Activated CD4-positive, alpha-beta memory T cell treated with anti-CD3 and anti-CD28 coated beads, Interleukin-2, amount 10 ng/mL, durations not matched to agents 7 days and 5 days (primary cell): ENCODE measurements at regions not wholly inside any gene's neighbourhood (a gene's known extent, or its start where the extent isn't known, plus 50 kb on each side); places are given as distances from the start of the nearest gene placed in this dataset.
"Not testable (repeated sequence)": the region's sequence is repeated elsewhere in the genome, so short reads cannot be mapped to it uniquely, and the experiment has no call there.

Source experiments
- CTCF ChIA-PET: fragments of 350-600 bp; sonication (Branson Sonifier 250); formaldehyde crosslinking; loops from one replicate; lab custom pipeline; 2021; ENCODE audit warnings: antibody characterized with exemption, inconsistent platforms; lab: Charles Lee
- POLR2A ChIA-PET: fragments of 350-600 bp; sonication (Branson Sonifier 250); formaldehyde crosslinking; loops from one replicate; lab custom pipeline; 2021; ENCODE audit warnings: antibody characterized with exemption; lab: Charles Lee
- DNase-seq: peaks from one replicate; pipeline ENCODE4 v3.0.0-alpha.2; 2020
- H3K27ac Mint-ChIP-seq: one replicate; pipeline ENCODE4 v1.8.0; 2021; ENCODE audit warnings: mild to moderate bottlenecking, mixed read lengths
- H3K27me3 Mint-ChIP-seq: one replicate; pipeline ENCODE4 v1.8.0; 2021; ENCODE audit warnings: mixed read lengths
- H3K36me3 Mint-ChIP-seq: one replicate; pipeline ENCODE4 v1.8.0; 2021; ENCODE audit warnings: low read depth, mixed read lengths
- H3K4me1 Mint-ChIP-seq: one replicate; pipeline ENCODE4 v1.8.0; 2021; ENCODE audit warnings: mixed read lengths
- H3K4me3 Mint-ChIP-seq: one replicate; pipeline ENCODE4 v1.8.0; 2021; ENCODE audit warnings: mild to moderate bottlenecking, mixed read lengths
- H3K9me3 Mint-ChIP-seq: one replicate; pipeline ENCODE4 v1.8.0; 2021; ENCODE audit warnings: mixed read lengths

DNA sequence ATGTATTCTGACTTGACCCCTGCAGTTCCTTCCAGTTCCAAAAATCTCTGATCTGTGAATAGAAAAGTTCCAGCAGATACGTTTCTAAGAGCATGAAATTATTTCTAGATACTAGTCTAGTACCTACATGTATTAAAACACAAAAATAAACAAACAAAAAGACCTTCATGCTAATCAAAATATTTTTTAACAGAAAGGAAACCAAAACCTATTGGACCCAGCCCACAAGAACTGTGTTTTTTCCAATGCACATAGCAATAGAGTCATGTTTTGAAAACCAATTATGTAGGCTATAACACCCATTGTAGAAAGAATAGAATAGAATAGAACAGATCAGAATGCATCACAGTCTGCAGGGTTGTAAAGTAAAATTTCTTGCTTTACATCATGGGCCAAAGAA is 158.6 kb upstream of the TNFAIP3 start:
- POLR2A ChIA-PET = interaction anchor here (0.6 to 3.0 kb wide), 18 partner anchors 8 to 398 kb away, joined by 3 to 45 read pairs (median 4); partner anchors contain the start of gene TNFAIP3
- peak overlapping the region; percentile 86 for H3K27ac Mint-ChIP-seq
- H3K27me3 Mint-ChIP-seq = no peaks in the 10 kb centered on the region
- CTCF ChIA-PET = interaction anchor here (0.7 to 4.1 kb wide), 30 partner anchors 8 to 400 kb away, joined by 3 to 53 read pairs (median 4); partner anchors contain the start of gene TNFAIP3
- H3K9me3 Mint-ChIP-seq = no peaks in the 10 kb centered on the region
- no peak for DNase-seq
- H3K36me3 Mint-ChIP-seq = peaks cover 11% of the 10 kb centered on the region
- peaks cover 67% of the 10 kb centered on the region for H3K4me1 Mint-ChIP-seq
- H3K4me3 Mint-ChIP-seq = no peak overlapping the region

DNA sequence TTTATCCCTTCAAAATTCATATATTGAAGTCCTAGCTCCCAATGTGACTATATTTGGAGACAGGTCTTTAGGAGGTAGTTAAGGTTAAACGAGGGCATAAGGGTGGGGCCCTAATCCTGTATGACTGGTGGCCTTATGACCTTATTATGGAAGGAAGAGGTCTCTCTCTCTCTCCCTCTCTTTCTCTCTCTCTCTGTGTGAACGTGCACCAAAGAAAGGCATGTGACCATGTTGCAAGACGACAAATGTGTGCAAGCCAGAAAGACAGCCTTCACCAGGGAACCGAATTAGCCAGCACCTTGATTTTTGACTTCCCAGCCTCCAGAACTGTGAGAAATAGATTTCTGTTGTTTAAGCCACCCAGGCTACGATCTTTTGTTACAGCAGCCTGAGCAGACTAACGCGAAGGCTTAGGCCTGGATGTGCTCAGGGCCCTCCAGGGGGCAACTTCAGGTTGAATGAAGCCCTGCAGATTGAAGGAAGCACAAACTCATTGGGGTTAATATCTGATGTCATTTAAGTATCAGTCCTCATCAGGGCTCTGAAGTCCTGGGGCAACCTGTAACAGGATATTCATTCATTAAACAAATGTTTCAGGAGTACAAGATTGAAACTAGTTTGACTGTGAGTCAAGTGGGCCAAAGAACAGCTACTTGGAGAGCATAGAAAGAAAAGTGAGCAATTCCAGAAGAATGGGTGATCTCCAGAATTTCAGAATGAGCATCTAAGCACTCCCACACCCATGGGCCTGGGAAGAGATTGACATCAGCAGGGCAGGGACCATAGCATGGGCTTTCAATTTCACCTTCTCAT is 157.4 kb upstream of the TNFAIP3 start:
- no peak overlapping the region for H3K4me3 Mint-ChIP-seq
- CTCF ChIA-PET = interaction anchor here (0.6 to 4.1 kb wide), 10 partner anchors 7 to 297 kb away, joined by 3 to 53 read pairs (median 16); partner anchors contain the start of gene TNFAIP3
- peak overlapping the region; percentile 58 for H3K27ac Mint-ChIP-seq
- no peaks in the 10 kb centered on the region for H3K9me3 Mint-ChIP-seq
- H3K27me3 Mint-ChIP-seq = no peaks in the 10 kb centered on the region
- peaks cover 19% of the 10 kb centered on the region for H3K36me3 Mint-ChIP-seq
- H3K4me1 Mint-ChIP-seq = peaks cover 75% of the 10 kb centered on the region
- POLR2A ChIA-PET = interaction anchor here (1.4 to 3.0 kb wide), 4 partner anchors 11 to 196 kb away, joined by 4 to 45 read pairs (median 9); partner anchors contain the start of gene TNFAIP3
- DNase-seq = no peak

- peaks cover 75% of the 10 kb centered on the region for H3K4me1 Mint-ChIP-seq
These were observed 155.1 kb upstream of the TNFAIP3 start for GRCh38 chr6:137711972-137712371.

GRCh38 chr6:137712587-137712986 is 154.5 kb upstream of the TNFAIP3 start:
- POLR2A ChIA-PET = no interaction called here

More at GRCh38 chr6:137711972-137712371, 155.1 kb upstream of the TNFAIP3 start:
- Mint-ChIP-seq H3K4me3 (no peak overlapping the region), H3K27ac (no peak overlapping the region), H3K36me3 (peaks cover 20% of the 10 kb centered on the region), H3K27me3 (no peaks in the 10 kb centered on the region), H3K9me3 (no peaks in the 10 kb centered on the region)
- DNase-seq = no peak
- POLR2A ChIA-PET = interaction anchor here (0.8 kb wide), 1 partner anchor 155 kb away, joined by 3 read pairs; the partner anchor contains the start of gene TNFAIP3
- CTCF ChIA-PET = interaction anchor here (0.8 to 1.0 kb wide), 4 partner anchors 113 to 264 kb away, joined by 3 to 5 read pairs (median 4); no protein-coding TSS in a partner anchor

GRCh38 chr6:137715589-137716045 is 151.4 kb upstream of the TNFAIP3 start:
- DNase-seq = peak; percentile 43
- no peaks in the 10 kb centered on the region for H3K9me3 Mint-ChIP-seq
- H3K27me3 Mint-ChIP-seq = no peaks in the 10 kb centered on the region

More at GRCh38 chr6:137712587-137712986, 154.5 kb upstream of the TNFAIP3 start:
- Mint-ChIP-seq H3K27ac (no peak overlapping the region), H3K9me3 (no peaks in the 10 kb centered on the region), H3K4me1 (peaks cover 75% of the 10 kb centered on the region), H3K36me3 (peaks cover 23% of the 10 kb centered on the region), H3K4me3 (no peak overlapping the region), H3K27me3 (no peaks in the 10 kb centered on the region)
- no peak for DNase-seq
- CTCF ChIA-PET = interaction anchor here (0.8 to 1.0 kb wide), 4 partner anchors 112 to 263 kb away, joined by 3 to 5 read pairs (median 4); no protein-coding TSS in a partner anchor

GRCh38 chr6:137717074-137718073 is 149.7 kb upstream of the TNFAIP3 start:
- Mint-ChIP-seq H3K27me3 (no peaks in the 10 kb centered on the region), H3K9me3 (peaks cover 2% of the 10 kb centered on the region), H3K27ac (peak overlapping the region; percentile 71), H3K4me1 (peaks cover 50% of the 10 kb centered on the region), H3K36me3 (peaks cover 15% of the 10 kb centered on the region), H3K4me3 (no peak overlapping the region)
- CTCF ChIA-PET = interaction anchor here (0.6 to 2.7 kb wide), 8 partner anchors 9 to 258 kb away, joined by 3 to 22 read pairs (median 8); partner anchors contain the start of gene TNFAIP3
- POLR2A ChIA-PET = interaction anchor here (1.2 to 2.7 kb wide), 6 partner anchors 9 to 153 kb away, joined by 5 to 42 read pairs (median 12); partner anchors contain the start of gene TNFAIP3
- peak; percentile 86 for DNase-seq

More at GRCh38 chr6:137715589-137716045, 151.4 kb upstream of the TNFAIP3 start:
- Mint-ChIP-seq H3K36me3 (peaks cover 17% of the 10 kb centered on the region), H3K4me3 (no peak overlapping the region), H3K27ac (peak overlapping the region; percentile 44), H3K4me1 (peaks cover 56% of the 10 kb centered on the region)
- ChIA-PET CTCF (interaction anchor here (1.0 to 2.7 kb wide), 13 partner anchors 7 to 289 kb away, joined by 3 to 22 read pairs (median 5); partner anchors contain the start of gene TNFAIP3), POLR2A (interaction anchor here (0.8 to 2.7 kb wide), 14 partner anchors 7 to 232 kb away, joined by 3 to 42 read pairs (median 4); partner anchors contain the start of gene TNFAIP3)

DNA sequence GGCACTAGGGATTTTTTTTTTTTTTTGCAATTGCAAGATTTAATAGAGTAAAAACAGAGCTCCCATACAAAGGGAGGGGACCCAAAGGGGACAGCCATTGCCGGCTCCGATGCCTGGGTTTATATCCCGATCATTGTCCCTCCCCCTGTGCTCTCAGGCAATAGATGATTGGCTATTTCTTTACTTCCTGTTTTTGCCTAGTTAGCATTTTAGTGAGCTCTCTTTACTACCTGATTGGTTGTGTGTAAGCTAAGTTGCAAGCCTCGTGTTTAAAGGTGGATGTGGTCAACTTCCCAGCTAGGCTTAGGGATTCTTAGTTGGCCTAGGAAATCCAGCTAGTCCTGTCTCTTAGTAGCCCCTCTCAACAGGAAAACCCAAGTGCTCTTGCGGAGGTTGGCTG is 148.2 kb upstream of the TNFAIP3 start:
- H3K27me3 Mint-ChIP-seq, H3K4me3 Mint-ChIP-seq, H3K27ac Mint-ChIP-seq, CTCF ChIA-PET, DNase-seq, POLR2A ChIA-PET, H3K9me3 Mint-ChIP-seq: not testable (repeated sequence)
- H3K36me3 Mint-ChIP-seq = peaks cover 18% of the 10 kb centered on the region
- peaks cover 59% of the 10 kb centered on the region for H3K4me1 Mint-ChIP-seq

- Mint-ChIP-seq H3K27ac (peak overlapping the region; percentile 40), H3K4me3 (no peak overlapping the region)
These were observed 144.2 kb upstream of the TNFAIP3 start for GRCh38 chr6:137722749-137723272.

DNA sequence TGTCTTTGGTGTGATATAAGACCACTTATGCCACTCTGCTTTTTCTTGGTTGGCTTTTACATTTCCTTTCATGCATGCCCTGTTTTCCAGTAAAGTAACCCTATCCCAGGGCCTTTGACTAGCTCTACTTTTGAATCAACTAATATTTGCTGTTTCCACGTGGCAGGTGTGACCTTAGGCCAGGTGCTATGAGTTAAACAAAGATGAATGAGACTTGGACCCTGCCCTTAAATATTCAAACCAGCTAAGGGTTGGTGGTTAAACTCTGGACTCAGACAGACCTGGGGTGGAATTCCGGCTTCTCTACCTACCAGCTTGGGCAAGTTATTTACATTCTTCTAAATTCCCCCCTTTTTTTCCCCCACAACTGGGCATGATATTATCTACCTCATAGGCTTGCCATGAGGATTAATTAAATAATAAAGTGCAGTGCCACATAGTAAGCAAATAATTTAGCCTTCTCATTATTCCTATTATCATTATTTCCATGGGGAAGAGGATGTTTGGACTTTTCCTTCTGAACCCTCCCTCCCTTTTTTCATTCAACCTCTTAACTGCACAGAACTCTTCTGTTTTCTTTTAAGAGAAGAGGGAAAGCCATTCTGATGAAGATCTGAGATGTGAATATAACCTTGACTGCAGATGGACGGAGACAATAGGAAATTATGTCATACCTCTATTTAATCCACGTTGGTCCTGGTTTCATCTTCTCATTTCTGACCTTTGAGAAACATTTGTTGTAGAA is 143.6 kb upstream of the TNFAIP3 start:
- Mint-ChIP-seq H3K4me1 (peaks cover 14% of the 10 kb centered on the region), H3K4me3 (no peak overlapping the region), H3K9me3 (peaks cover 8% of the 10 kb centered on the region), H3K27ac (no peak overlapping the region), H3K27me3 (peaks cover 9% of the 10 kb centered on the region), H3K36me3 (peaks cover 7% of the 10 kb centered on the region)
- POLR2A ChIA-PET = interaction anchor here (0.7 to 1.6 kb wide), 4 partner anchors 13 to 144 kb away, joined by 3 to 5 read pairs (median 4); partner anchors contain the start of gene TNFAIP3
- no peak for DNase-seq
- CTCF ChIA-PET = no interaction called here

More at GRCh38 chr6:137722749-137723272, 144.2 kb upstream of the TNFAIP3 start:
- CTCF ChIA-PET = interaction anchor here (0.6 kb wide), 1 partner anchor 21 kb away, joined by 3 read pairs; no protein-coding TSS in a partner anchor
- peaks cover 20% of the 10 kb centered on the region for H3K4me1 Mint-ChIP-seq
- H3K27me3 Mint-ChIP-seq = peaks cover 6% of the 10 kb centered on the region
- H3K36me3 Mint-ChIP-seq = peaks cover 7% of the 10 kb centered on the region
- peak; percentile 30 for DNase-seq
- peaks cover 8% of the 10 kb centered on the region for H3K9me3 Mint-ChIP-seq
- POLR2A ChIA-PET = interaction anchor here (0.7 to 1.6 kb wide), 4 partner anchors 14 to 145 kb away, joined by 3 to 5 read pairs (median 4); partner anchors contain the start of gene TNFAIP3

DNA sequence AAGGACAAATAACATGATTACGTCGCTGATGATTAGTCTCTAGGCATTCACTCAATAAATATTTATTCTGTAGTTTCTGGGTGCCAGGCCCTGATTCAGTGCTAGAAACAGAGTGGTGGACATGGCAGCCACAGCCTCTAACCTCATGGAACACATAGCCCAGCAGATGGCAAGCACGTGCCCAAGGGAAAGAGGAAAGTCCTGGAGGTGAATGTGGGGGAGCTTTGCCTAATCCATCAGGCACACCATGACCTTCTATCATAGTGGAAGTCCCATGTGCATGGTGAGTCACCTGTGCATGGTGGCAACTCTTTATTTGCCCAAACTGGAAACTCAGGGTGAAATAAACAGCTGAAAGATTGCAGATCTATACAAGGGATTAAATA is 143.0 kb upstream of the TNFAIP3 start:
- no peak overlapping the region for H3K4me3 Mint-ChIP-seq
- POLR2A ChIA-PET = no interaction called here
- CTCF ChIA-PET = no interaction called here

More for the DNA sequence above, 143.0 kb upstream of the TNFAIP3 start:
- peaks cover 9% of the 10 kb centered on the region for H3K27me3 Mint-ChIP-seq
- no peak for DNase-seq
- no peak overlapping the region for H3K27ac Mint-ChIP-seq
- H3K4me1 Mint-ChIP-seq = peaks cover 13% of the 10 kb centered on the region
- peaks cover 8% of the 10 kb centered on the region for H3K9me3 Mint-ChIP-seq
- peaks cover 7% of the 10 kb centered on the region for H3K36me3 Mint-ChIP-seq
